NCI-H1105 (cell line): ENCODE measurements at regions not wholly inside any gene's neighbourhood (a gene's known extent, or its start where the extent isn't known, plus 50 kb on each side); places are given as distances from the start of the nearest gene placed in this dataset.

ENCODE experiments used
- DNase-seq: peaks from one replicate; lab custom pipeline; 2025; lab: John Stamatoyannopoulos, UW

DNA sequence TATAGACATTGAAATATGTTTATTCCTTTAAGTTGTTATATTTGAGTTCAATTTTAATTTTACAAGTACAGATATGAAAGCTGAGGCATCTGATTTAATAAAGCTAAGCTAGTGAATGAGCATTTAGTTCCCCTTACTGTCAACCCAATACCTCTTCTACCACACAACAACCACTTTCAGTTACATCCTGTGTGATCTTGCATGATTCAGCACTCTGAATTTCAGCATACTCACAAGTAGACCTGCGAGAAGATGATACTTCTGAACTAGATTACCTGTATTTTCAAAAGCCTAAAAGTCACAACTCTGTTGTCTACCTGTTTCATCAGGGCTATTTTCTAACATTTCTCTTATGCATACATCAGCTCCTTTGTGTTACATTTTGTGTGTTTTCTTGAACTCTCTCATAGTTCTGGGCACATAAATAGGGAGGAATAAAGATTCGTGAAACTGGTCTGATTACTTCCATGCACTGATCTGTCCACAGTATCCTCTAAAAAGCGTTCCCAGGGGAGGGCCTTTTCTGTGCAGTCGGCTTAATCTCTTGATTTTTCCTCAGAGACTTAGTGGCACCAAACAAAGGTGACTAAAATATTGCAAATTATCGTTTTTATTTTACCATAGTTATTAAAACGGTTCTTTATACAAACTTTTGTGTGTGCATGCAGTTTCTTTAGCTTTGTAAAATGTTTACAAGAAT is 2025.5 kb upstream of the NUDT12 start:
- no peak for DNase-seq

- no peak for DNase-seq
Measured at GRCh38 chr5:105581988-105582690, 2019.5 kb upstream of the NUDT12 start.

GRCh38 chr5:105573575-105573974 is 2011.0 kb upstream of the NUDT12 start:
- no peak for DNase-seq

GRCh38 chr5:105565531-105565930 is 2002.9 kb upstream of the NUDT12 start:
- DNase-seq: no peak

GRCh38 chr5:105563842-105564241 is 2001.3 kb upstream of the NUDT12 start:
- DNase-seq: no peak

- no peak for DNase-seq
Measured at GRCh38 chr5:105554568-105555169, 1992.1 kb upstream of the NUDT12 start.

GRCh38 chr5:105544300-105544699 is 1981.7 kb upstream of the NUDT12 start:
- DNase-seq: peak; percentile 14

DNA sequence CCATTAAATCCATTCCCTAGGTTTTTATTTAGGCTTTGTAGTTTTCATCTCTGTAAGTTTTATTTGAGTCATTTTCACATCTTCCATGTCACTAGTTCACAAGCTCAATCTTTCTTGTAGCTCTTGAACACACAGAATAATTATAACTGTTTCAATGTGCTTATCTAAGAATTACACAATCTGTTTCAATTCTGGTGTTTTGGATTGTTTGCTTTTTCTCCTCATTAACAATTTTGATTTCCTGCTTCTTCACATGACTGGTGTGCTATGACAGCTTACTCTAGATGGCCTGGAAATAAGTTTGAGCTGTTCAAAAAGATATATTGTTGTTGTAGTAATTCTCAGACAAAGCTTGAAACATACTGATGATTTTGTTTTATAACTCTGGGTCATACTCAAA is 1974.1 kb upstream of the NUDT12 start:
- no peak for DNase-seq

GRCh38 chr5:105530716-105531261 is 1968.2 kb upstream of the NUDT12 start:
- no peak for DNase-seq

GRCh38 chr5:105529851-105530250 is 1967.3 kb upstream of the NUDT12 start:
- DNase-seq: no peak

- DNase-seq: no peak
Measured at GRCh38 chr5:105508519-105508918, 1945.9 kb upstream of the NUDT12 start.

GRCh38 chr5:105506692-105507277 is 1944.2 kb upstream of the NUDT12 start:
- DNase-seq: no peak

DNA sequence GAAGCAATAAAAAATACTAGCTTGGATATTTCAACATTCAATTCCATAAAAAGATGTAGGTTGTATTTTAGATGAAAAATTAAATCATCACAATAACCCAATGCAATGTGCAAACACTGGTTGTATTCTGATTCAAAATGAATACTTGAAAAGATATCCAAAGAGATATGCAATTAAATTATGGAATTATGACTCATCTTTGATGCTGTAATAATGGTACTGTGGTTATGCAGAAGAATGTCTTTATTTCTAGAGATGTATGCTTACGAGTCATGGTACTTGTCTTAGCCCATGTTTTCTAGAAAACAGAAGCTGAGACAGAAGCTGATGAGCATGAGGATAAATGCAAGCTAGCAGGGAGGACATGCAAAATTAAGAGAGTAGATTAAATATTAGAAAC is 1941.4 kb upstream of the NUDT12 start:
- no peak for DNase-seq

- DNase-seq: no peak
Measured at GRCh38 chr5:105501315-105501714, 1938.7 kb upstream of the NUDT12 start.

GRCh38 chr5:105475401-105475800 is 1912.8 kb upstream of the NUDT12 start:
- peak; percentile 10 for DNase-seq

DNA sequence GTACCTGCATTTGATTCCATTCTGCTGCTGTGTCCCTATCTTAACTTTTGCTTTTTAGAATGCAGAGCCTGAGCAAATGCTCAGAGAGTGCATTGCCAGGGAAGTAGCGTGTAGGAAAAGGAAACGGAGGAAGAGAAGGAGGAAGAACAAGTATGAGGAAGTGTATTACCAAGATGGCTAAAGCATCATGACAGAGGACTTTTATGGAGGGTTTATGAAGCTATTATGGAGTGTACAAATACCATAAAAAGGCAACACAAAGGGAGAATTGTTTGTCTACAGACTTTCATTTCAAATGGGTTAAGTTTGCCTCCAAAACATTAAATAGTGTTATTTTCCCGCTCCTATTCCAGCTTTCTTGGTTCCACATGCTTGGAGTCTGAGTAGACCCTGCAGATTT is 1899.8 kb upstream of the NUDT12 start:
- no peak for DNase-seq

- no peak for DNase-seq
Measured at GRCh38 chr5:105460721-105461120, 1898.1 kb upstream of the NUDT12 start.

DNA sequence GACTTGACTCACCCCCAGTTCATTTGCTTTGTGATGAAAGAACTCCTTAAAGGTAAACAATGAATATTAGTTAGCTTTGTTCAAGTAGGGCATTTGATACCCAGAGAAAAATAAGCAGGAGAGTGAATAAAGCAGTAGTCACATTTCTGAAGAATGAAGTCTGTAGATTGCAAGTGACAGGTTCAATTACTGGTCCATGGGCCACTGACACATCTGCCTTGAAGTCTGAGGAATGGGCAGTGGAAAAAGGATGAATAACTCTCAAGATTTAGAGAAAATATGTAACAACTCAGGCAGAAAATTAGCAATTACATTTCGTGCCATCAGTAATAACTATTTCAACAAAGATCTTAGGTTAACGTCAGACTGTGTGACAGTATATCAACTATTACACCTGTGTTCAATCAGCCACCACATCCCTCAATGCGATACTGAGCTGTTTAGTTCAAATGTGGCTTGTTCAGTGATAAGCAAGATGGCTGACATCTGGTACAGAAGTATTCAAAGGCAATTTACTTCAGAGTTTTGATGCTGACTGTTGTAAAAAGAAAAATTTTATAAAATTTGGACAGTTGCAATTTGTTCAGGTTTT is 1890.7 kb upstream of the NUDT12 start:
- no peak for DNase-seq

- DNase-seq: no peak
Measured at GRCh38 chr5:105448271-105448670, 1885.7 kb upstream of the NUDT12 start.

GRCh38 chr5:105430516-105430915 is 1867.9 kb upstream of the NUDT12 start:
- DNase-seq: no peak

GRCh38 chr5:105428451-105429380 is 1866.1 kb upstream of the NUDT12 start:
- no peak for DNase-seq
